Testis (tissue), 2 donors: ENCODE measurements at regions not wholly inside any gene's neighbourhood (a gene's known extent, or its start where the extent isn't known, plus 50 kb on each side); places are given as distances from the start of the nearest gene placed in this dataset.
"Not testable (repeated sequence)": the region's sequence is repeated elsewhere in the genome, so short reads cannot be mapped to it uniquely, and the experiment has no call there.

ENCODE experiments used
- DNase-seq: peaks from one replicate; pipeline ENCODE4 v3.0.0-alpha.2; 2019
- H3K27ac ChIP-seq, 2 donors: fragments of 200-600 bp; sonication (generic); one replicate each; pipeline ENCODE4 v1.5.1; 2019
- H3K27me3 ChIP-seq: fragments of 200-600 bp; sonication (generic); one replicate; pipeline ENCODE4 v1.5.1; 2019
- H3K36me3 ChIP-seq: fragments of 200-600 bp; sonication (generic); one replicate; pipeline ENCODE4 v1.5.1; 2017; ENCODE audit warnings: low read depth; ENCODE audit errors: missing control alignments
- H3K4me1 ChIP-seq: fragments of 200-600 bp; sonication (generic); one replicate; pipeline ENCODE4 v1.5.1; 2019
- H3K4me3 ChIP-seq, 2 donors: fragments of 200-600 bp; sonication (generic); one replicate each; pipeline ENCODE4 v1.5.1; 2017 to 2019
- H3K9me3 ChIP-seq: fragments of 200-600 bp; sonication (generic); one replicate; pipeline ENCODE4 v1.5.1; 2017
- POLR2A ChIP-seq: fragments of 450-650 bp; IDR thresholded peaks from one replicate; pipeline ENCODE4 v1.6.1; 2017; ENCODE audit warnings: antibody characterized with exemption, mild to moderate bottlenecking, moderate library complexity
- WGBS, 2 donors: methylation state at CpG; one replicate each; pipeline ENCODE4 v1.1.5; 2018; 5-methylcytosine and 5-hydroxymethylcytosine counted together
- intact Hi-C: fragments of 100-400 bp; cut with DNase I; formaldehyde crosslinking; loops from one replicate; pipeline ENCODE4 v1.15.1; 2023; ENCODE audit warnings: low total_unique reads
- TF ChIP-seq, protein P1 (sequence below), 3 experiments: fragments of 450-650 bp in 2 of 3; fragments of 200-600 bp in 1 of 3; sonication (generic) in 1 of 3; IDR thresholded peaks; one replicate each; pipeline ENCODE4 v1.5.1; 2016 to 2019; ENCODE audit warnings: antibody characterized with exemption in 3 of 3, mild to moderate bottlenecking in 2 of 3, moderate library complexity in 1 of 3

DNA sequence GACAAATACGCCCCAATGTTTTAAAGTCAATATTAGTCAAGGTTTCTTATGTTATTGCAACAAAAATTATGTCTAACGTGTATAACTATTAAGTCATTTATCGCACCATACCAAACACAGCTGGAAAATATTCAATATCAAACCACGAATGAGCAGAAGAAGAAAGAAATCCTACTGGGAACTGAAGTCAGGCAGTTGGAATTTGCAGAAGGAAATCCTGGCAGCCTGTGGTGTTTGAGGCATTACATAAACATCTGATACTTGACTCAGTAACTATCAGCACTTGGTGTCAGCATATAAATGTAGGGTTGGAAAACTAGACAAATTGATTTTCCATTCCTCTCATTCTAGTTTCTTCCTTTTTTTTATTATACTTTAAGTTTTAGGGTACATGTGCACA lies 83.4 kb upstream of the NUPR2 start:
- Histone ChIP-seq H3K4me3 (no peak overlapping the region), H3K36me3 (no peaks in the 10 kb centered on the region), H3K4me1 (no peaks in the 10 kb centered on the region), H3K27me3 (no peaks in the 10 kb centered on the region), H3K27ac (no peak overlapping the region), H3K9me3 (no peaks in the 10 kb centered on the region)
- TF ChIP-seq, protein P1, sequence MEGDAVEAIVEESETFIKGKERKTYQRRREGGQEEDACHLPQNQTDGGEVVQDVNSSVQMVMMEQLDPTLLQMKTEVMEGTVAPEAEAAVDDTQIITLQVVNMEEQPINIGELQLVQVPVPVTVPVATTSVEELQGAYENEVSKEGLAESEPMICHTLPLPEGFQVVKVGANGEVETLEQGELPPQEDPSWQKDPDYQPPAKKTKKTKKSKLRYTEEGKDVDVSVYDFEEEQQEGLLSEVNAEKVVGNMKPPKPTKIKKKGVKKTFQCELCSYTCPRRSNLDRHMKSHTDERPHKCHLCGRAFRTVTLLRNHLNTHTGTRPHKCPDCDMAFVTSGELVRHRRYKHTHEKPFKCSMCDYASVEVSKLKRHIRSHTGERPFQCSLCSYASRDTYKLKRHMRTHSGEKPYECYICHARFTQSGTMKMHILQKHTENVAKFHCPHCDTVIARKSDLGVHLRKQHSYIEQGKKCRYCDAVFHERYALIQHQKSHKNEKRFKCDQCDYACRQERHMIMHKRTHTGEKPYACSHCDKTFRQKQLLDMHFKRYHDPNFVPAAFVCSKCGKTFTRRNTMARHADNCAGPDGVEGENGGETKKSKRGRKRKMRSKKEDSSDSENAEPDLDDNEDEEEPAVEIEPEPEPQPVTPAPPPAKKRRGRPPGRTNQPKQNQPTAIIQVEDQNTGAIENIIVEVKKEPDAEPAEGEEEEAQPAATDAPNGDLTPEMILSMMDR (IDR thresholded peaks at IDR 0.05): no peak
- no peak for TF ChIP-seq POLR2A
- DNase-seq: no peak
- 76 to 79% methylated on average over 4 of the region's 4 CpGs for WGBS, 2 donors
- intact Hi-C loops: no loop called here

DNA sequence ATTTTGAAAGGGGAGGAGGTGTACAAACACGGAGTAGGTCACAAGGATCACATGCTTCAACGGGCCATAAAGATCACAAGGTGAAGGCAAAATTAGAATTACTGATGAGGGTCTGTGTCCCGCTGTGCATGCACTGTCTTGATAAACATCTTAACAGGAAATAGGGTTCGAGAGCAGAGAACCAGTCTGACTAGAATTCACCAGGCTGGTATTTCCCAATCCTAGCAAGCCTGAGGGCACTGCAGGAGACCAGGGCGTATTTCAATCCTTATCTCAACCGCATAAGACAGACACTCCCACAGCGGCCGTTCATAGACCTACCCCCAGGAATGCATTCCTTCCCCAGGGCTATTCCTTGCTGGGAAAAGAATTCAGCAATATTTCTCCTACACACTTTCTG lies 80.0 kb upstream of the NUPR2 start:
- WGBS, 2 donors: 71 to 81% methylated on average over 8 of the region's 8 CpGs

DNA sequence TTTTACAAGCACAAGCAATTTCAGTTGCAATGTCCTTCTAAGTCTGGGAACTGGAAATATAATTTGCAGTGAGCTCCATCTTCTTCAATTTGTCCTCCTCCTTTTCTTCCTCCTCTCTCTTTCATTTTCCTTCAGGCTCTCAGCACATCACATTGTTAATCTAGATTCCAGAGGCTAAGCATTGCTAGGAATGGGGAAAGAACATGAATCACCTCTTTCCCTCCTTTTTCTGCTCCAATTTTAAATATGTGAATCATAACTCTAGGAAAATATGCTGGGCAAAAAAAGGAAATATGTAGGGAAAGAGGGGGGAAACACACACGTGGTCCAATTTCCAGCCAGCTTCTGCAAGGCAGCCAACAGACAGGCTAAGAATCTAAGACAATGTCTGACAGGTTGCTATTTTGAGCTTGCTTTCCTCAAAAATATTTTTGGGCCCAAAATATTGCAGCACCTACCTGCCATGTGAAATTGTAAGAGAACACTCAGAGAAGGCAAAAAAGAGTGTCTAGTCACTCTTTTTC lies 72.7 kb upstream of the NUPR2 start:
- H3K27ac ChIP-seq: no peak overlapping the region
- intact Hi-C loops: no loop called here
- no peak overlapping the region for H3K4me3 ChIP-seq
- no peak for DNase-seq
- no peaks in the 10 kb centered on the region for H3K9me3 ChIP-seq
- H3K4me1 ChIP-seq: no peaks in the 10 kb centered on the region
- no peaks in the 10 kb centered on the region for H3K36me3 ChIP-seq
- no peaks in the 10 kb centered on the region for H3K27me3 ChIP-seq
- WGBS, 2 donors: 40 to 49% methylated on average over 1 of the region's 1 CpG
- TF ChIP-seq POLR2A: no peak
- TF ChIP-seq, protein P1 (IDR thresholded peaks at IDR 0.05): no peak

More for the DNA sequence above, 80.0 kb upstream of the NUPR2 start:
- intact Hi-C loops, H3K4me3 ChIP-seq, H3K4me1 ChIP-seq, H3K27ac ChIP-seq, DNase-seq, H3K9me3 ChIP-seq, H3K36me3 ChIP-seq, H3K27me3 ChIP-seq: not testable (repeated sequence)

DNA sequence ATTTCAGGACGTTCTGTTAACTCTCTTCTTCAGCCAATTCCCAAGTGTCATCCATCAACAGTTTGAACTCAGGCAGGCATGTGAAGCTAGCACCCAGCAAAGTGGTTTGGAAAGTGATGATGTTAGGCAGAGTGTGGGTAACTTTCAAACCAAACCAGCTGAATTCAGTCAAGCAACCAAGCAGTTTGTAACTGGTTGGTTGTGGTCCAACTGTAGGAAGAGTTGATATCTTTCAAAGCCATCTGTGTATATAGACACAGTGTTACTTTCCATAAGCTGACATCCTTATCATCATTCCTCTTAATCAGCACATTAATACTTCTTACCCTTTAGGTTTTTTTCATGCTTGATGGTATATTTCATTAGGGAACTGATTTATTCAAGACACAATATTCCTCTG lies 72.2 kb upstream of the NUPR2 start:
- Histone ChIP-seq H3K27ac (no peak overlapping the region), H3K36me3 (no peaks in the 10 kb centered on the region), H3K27me3 (no peaks in the 10 kb centered on the region), H3K4me1 (no peaks in the 10 kb centered on the region), H3K4me3 (no peak overlapping the region), H3K9me3 (no peaks in the 10 kb centered on the region)
- no peak for DNase-seq
- TF ChIP-seq, protein P1 (IDR thresholded peaks at IDR 0.05): no peak
- TF ChIP-seq POLR2A: no peak
- intact Hi-C loops: no loop called here
- 29 to 69% methylated on average over 1 of the region's 1 CpG for WGBS, 2 donors

DNA sequence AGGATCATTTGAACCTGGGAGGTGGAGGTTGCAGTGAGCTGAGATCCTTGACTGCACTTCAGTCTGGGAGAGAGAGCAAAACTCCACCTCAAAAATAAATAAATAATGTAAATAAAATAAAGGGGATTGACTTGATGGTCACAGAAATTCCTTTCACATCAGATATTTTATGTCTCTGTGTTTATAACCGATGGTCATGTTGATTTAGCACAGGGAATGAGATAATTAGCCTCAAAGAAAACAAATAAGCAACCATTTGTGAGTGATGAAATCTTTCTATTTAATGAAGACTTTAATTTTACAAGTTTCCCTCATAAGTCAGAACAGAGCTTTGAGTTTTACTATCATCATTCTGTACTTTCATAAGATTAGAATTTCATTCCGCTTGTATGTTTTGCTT lies 64.8 kb upstream of the NUPR2 start:
- WGBS, 2 donors: 75 to 80% methylated on average over 2 of the region's 2 CpGs
- DNase-seq: no peak
- Histone ChIP-seq H3K4me3 (no peak overlapping the region), H3K36me3 (no peaks in the 10 kb centered on the region), H3K27me3 (no peaks in the 10 kb centered on the region), H3K27ac (no peak overlapping the region), H3K4me1 (no peaks in the 10 kb centered on the region), H3K9me3 (no peaks in the 10 kb centered on the region)
- no peak for TF ChIP-seq POLR2A
- TF ChIP-seq, protein P1 (IDR thresholded peaks at IDR 0.05): no peak
- intact Hi-C loops: no loop called here
